ENCODE measurements at regions not wholly inside any gene's neighbourhood (a gene's known extent, or its start where the extent isn't known, plus 50 kb on each side); places are given as distances from the start of the nearest gene placed in this dataset.

DNA sequence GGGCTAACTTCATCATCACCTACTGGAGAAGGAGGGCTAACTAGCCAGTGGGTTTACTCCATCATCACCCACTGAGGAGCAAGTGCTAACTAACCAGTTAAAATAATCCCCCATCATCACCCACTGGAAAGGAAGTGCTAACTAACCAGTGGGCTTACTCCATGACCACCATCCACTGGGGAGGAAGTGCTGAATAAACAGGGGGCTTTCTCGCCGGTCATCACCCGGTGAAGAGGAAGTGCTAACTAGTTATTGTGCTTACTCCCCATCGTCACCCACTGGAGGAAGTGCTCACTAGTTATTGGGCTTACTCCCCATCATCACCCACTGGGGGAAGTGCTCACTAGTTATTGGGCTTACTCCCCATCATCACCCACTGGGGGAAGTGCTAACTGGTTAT lies 124.4 kb upstream of the SALL3 start:
- H3K4me3 ChIP-seq (ENCODE audit: insufficient read depth, low read depth, low read length, poor library complexity, severe bottlenecking): no peak overlapping the region
- H3K27me3 ChIP-seq (replicated peaks; ENCODE audit: control insufficient read depth, insufficient read depth, low read length, poor library complexity, severe bottlenecking): no peaks in the 10 kb centered on the region
- no peaks in the 10 kb centered on the region for H3K36me3 ChIP-seq (ENCODE audit: control insufficient read depth, insufficient read depth, low read length)
- H3K9me3 ChIP-seq (ENCODE audit: control insufficient read depth, low read length): no peaks in the 10 kb centered on the region
- no peak overlapping the region for H3K27ac ChIP-seq (ENCODE audit: insufficient read depth, low read length, poor library complexity, severe bottlenecking)
- H3K4me1 ChIP-seq (ENCODE audit: control insufficient read depth, insufficient read depth, low read length, poor library complexity, severe bottlenecking): no peaks in the 10 kb centered on the region
- DNase-seq: no peak

DNA sequence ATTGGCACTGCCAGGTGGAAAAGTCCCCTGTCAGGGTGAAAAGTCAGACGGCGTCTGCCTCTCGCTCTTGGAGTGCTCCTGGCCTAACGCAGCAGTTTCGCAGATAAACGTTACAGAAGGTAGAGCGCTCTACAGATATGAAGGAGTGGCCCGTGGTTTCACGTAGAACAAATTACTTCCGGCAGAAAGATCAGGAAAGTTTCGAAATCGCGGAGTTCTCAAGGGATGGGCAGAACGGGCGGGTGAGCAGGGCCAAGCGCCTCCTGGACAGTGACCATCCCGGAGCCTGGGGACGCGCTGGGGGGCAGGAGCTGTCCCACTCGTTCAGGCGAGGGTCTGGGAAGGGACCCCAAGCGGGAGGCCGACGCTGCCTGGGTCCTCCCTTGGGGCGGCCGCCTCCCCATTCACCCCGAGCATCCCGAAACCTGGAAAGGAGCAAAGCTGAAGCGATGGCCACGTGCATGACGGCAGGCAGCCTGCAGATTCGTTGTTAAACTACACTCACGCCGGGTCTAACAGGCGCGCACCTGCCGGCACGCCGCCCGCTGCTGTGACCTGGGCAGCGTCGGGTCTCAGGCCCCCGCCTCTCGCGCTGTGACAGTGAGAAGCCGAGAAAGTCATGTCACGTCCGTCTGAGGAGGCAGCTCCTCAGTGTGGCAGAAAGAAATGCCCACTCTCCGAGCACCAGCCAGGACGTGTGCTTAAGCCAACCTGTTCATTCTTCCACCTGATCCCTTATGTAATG lies 122.9 kb upstream of the SALL3 start:
- no peaks in the 10 kb centered on the region for H3K36me3 ChIP-seq (ENCODE audit: control insufficient read depth, insufficient read depth, low read length)

DNA sequence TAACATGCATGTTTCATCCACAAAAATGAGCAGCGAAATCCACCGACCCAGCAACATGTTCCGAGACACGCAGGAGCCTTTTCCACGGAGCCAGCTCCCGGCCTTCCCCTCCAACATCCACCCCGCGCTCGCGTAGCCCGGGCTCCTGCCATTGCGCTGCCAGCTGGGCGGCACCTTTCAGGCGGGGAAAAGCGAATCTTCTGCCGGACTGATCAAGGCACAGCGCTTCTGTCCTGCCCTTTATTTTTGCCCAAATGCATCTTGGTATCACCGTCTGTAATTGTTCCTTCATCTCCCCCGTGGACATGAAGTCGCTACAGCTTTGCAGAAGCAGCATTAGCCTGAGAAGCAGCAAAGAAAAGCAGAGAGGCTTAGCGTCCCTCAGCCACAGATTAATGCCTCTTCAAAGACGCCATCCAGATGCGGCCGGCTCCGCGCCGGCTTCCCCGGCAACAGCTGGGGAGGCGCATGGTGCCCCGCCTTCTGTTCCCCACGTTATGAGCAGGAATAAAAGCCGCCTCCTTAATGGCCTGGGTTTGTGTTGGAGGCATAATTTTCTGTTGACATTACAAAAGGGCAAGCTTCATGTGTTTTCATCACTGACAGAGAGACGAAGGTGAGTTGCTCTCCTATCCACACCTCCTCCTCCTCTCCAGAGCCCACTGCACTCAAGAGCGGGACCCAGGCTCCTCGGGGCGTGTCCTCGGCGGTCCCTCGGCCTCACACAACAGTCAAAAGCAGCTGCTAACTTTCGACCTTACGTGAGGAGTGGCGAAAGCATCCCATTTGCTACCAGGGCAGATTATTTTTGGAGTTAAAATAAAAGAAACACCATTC lies 122.1 kb upstream of the SALL3 start:
- H3K4me3 ChIP-seq (ENCODE audit: insufficient read depth, low read depth, low read length, poor library complexity, severe bottlenecking): no peak overlapping the region
- no peaks in the 10 kb centered on the region for H3K4me1 ChIP-seq (ENCODE audit: control insufficient read depth, insufficient read depth, low read length, poor library complexity, severe bottlenecking)
- peaks cover under 1% of the 10 kb centered on the region for H3K27me3 ChIP-seq (replicated peaks; ENCODE audit: control insufficient read depth, insufficient read depth, low read length, poor library complexity, severe bottlenecking)
- H3K9me3 ChIP-seq (ENCODE audit: control insufficient read depth, low read length): no peaks in the 10 kb centered on the region
- no peaks in the 10 kb centered on the region for H3K36me3 ChIP-seq (ENCODE audit: control insufficient read depth, insufficient read depth, low read length)
- no peak overlapping the region for H3K27ac ChIP-seq (ENCODE audit: insufficient read depth, low read length, poor library complexity, severe bottlenecking)
- DNase-seq: no peak

More for the DNA sequence above, 122.9 kb upstream of the SALL3 start:
- H3K27ac ChIP-seq (ENCODE audit: insufficient read depth, low read length, poor library complexity, severe bottlenecking): no peak overlapping the region
- no peaks in the 10 kb centered on the region for H3K27me3 ChIP-seq (replicated peaks; ENCODE audit: control insufficient read depth, insufficient read depth, low read length, poor library complexity, severe bottlenecking)
- H3K4me1 ChIP-seq (ENCODE audit: control insufficient read depth, insufficient read depth, low read length, poor library complexity, severe bottlenecking): no peaks in the 10 kb centered on the region
- H3K4me3 ChIP-seq (ENCODE audit: insufficient read depth, low read depth, low read length, poor library complexity, severe bottlenecking): no peak overlapping the region
- DNase-seq: no peak
- H3K9me3 ChIP-seq (ENCODE audit: control insufficient read depth, low read length): no peaks in the 10 kb centered on the region

DNA sequence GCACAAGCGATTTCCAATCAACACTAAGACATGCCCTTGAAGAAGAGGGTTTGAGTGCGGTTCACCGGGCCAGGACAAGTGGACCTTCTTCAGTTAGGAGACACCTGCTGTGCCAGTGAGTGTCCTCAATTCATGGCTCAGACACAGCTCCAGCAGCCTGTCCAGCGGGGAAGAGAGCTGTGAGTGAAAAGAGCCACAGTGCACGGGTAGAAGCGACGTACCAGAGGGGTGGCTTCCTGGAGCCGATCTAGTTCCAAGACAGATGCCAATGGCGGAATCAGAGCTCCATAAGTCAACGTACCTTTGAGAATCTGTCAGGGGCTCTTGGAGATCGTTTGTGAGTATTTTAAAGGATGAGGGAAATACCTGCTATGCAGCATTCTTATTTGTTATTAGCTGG lies 119.9 kb upstream of the SALL3 start:
- H3K9me3 ChIP-seq (ENCODE audit: control insufficient read depth, low read length): no peaks in the 10 kb centered on the region
- no peaks in the 10 kb centered on the region for H3K4me1 ChIP-seq (ENCODE audit: control insufficient read depth, insufficient read depth, low read length, poor library complexity, severe bottlenecking)
- H3K27ac ChIP-seq (ENCODE audit: insufficient read depth, low read length, poor library complexity, severe bottlenecking): no peak overlapping the region
- no peak for DNase-seq
- H3K4me3 ChIP-seq (ENCODE audit: insufficient read depth, low read depth, low read length, poor library complexity, severe bottlenecking): no peak overlapping the region
- H3K36me3 ChIP-seq (ENCODE audit: control insufficient read depth, insufficient read depth, low read length): no peaks in the 10 kb centered on the region
- peaks cover 3% of the 10 kb centered on the region for H3K27me3 ChIP-seq (replicated peaks; ENCODE audit: control insufficient read depth, insufficient read depth, low read length, poor library complexity, severe bottlenecking)

DNA sequence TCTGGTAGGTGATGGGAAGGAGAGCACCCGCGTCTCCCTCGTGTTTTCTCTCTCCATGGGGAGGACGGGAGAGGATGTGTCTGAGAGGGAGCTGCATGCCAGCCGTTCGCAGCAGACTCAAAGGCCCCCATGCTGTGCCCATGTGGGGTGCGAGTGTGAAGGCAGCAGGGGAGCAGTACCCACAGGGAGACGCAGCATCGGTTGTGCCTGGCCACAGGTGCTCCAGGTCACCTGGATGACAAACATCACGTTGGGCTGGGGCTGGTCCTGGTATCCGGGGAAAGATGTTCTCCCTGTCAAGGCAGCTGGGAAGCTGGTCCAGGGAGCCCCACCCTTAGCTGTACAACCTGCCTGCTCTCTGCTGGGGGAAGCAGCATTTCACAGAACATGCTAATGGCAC lies 119.5 kb upstream of the SALL3 start:
- no peak for DNase-seq
- no peaks in the 10 kb centered on the region for H3K9me3 ChIP-seq (ENCODE audit: control insufficient read depth, low read length)
- peaks cover 3% of the 10 kb centered on the region for H3K27me3 ChIP-seq (replicated peaks; ENCODE audit: control insufficient read depth, insufficient read depth, low read length, poor library complexity, severe bottlenecking)
- H3K4me1 ChIP-seq (ENCODE audit: control insufficient read depth, insufficient read depth, low read length, poor library complexity, severe bottlenecking): no peaks in the 10 kb centered on the region
- no peak overlapping the region for H3K27ac ChIP-seq (ENCODE audit: insufficient read depth, low read length, poor library complexity, severe bottlenecking)
- no peak overlapping the region for H3K4me3 ChIP-seq (ENCODE audit: insufficient read depth, low read depth, low read length, poor library complexity, severe bottlenecking)
- H3K36me3 ChIP-seq (ENCODE audit: control insufficient read depth, insufficient read depth, low read length): no peaks in the 10 kb centered on the region

DNA sequence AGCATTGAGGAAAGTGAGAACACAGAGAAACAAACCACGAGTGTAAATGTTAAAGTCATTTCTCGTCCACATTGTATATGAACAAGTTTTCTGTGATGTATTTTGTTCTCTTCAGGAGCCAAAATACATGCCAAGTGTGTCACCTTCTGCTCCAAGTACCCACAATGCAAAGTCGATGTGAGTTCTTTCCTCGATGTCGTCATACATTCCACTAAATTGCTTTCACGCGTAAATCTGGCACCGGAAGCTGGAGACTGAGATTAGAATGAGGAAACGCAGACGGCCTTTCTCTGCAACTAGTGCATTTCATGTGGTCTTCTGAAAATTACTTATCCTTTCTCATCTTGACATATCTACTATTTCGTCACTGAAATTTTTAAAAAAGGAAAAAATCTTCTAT lies 118.5 kb upstream of the SALL3 start:
- H3K4me1 ChIP-seq (ENCODE audit: control insufficient read depth, insufficient read depth, low read length, poor library complexity, severe bottlenecking): no peaks in the 10 kb centered on the region
- no peak for DNase-seq
- no peak overlapping the region for H3K27ac ChIP-seq (ENCODE audit: insufficient read depth, low read length, poor library complexity, severe bottlenecking)
- H3K9me3 ChIP-seq (ENCODE audit: control insufficient read depth, low read length): no peaks in the 10 kb centered on the region
- no peaks in the 10 kb centered on the region for H3K36me3 ChIP-seq (ENCODE audit: control insufficient read depth, insufficient read depth, low read length)
- no peak overlapping the region for H3K4me3 ChIP-seq (ENCODE audit: insufficient read depth, low read depth, low read length, poor library complexity, severe bottlenecking)
- peaks cover 3% of the 10 kb centered on the region for H3K27me3 ChIP-seq (replicated peaks; ENCODE audit: control insufficient read depth, insufficient read depth, low read length, poor library complexity, severe bottlenecking)

DNA sequence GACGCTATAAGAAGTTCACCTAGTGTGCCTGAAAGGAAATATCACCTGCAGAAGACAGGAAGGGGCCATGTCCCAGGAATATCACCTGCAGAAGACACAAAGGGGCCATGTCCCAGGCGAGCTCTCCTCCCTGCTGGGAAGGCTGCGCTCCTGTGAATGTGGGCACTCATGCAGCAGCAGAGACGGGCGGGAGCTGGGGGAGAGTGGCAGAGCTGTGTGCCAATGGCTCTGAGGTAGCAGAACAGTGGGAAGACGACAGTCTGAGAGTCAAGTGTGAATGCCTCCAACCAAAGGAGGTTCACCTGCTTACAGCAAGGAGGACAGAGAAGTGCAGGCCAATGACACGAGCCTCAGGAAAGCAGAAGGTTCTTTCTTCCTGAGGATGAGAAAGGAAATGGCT lies 117.9 kb upstream of the SALL3 start:
- Histone ChIP-seq H3K27me3 (replicated peaks; ENCODE audit: control insufficient read depth, insufficient read depth, low read length, poor library complexity, severe bottlenecking) (peaks cover 3% of the 10 kb centered on the region), H3K27ac (ENCODE audit: insufficient read depth, low read length, poor library complexity, severe bottlenecking) (no peak overlapping the region), H3K9me3 (ENCODE audit: control insufficient read depth, low read length) (no peaks in the 10 kb centered on the region), H3K36me3 (ENCODE audit: control insufficient read depth, insufficient read depth, low read length) (no peaks in the 10 kb centered on the region), H3K4me3 (ENCODE audit: insufficient read depth, low read depth, low read length, poor library complexity, severe bottlenecking) (no peak overlapping the region), H3K4me1 (ENCODE audit: control insufficient read depth, insufficient read depth, low read length, poor library complexity, severe bottlenecking) (no peaks in the 10 kb centered on the region)
- DNase-seq: no peak

DNA sequence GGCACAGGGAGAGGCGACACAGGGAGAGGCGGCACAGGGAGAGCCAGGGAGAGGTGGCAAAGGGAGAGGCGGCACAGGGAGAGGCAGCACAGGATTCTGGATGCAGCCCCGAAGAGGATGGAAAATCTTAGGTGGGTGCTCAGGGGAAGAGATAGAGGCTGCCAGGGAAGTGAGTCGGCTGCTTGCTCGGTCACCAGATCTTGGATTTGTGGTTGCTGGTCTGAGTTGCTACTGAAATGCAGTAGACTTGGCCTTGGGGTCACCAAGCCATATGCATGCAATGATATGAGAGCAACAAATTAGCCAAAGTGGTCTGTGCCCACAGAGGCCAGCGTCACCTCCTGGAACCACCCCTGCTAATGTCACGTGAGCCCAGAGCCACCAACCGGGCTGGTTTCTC lies 117.2 kb upstream of the SALL3 start:
- Histone ChIP-seq H3K4me3 (ENCODE audit: insufficient read depth, low read depth, low read length, poor library complexity, severe bottlenecking) (no peak overlapping the region), H3K27ac (ENCODE audit: insufficient read depth, low read length, poor library complexity, severe bottlenecking) (no peak overlapping the region), H3K27me3 (replicated peaks; ENCODE audit: control insufficient read depth, insufficient read depth, low read length, poor library complexity, severe bottlenecking) (peaks cover 3% of the 10 kb centered on the region), H3K4me1 (ENCODE audit: control insufficient read depth, insufficient read depth, low read length, poor library complexity, severe bottlenecking) (no peaks in the 10 kb centered on the region), H3K36me3 (ENCODE audit: control insufficient read depth, insufficient read depth, low read length) (no peaks in the 10 kb centered on the region), H3K9me3 (ENCODE audit: control insufficient read depth, low read length) (no peaks in the 10 kb centered on the region)
- no peak for DNase-seq

DNA sequence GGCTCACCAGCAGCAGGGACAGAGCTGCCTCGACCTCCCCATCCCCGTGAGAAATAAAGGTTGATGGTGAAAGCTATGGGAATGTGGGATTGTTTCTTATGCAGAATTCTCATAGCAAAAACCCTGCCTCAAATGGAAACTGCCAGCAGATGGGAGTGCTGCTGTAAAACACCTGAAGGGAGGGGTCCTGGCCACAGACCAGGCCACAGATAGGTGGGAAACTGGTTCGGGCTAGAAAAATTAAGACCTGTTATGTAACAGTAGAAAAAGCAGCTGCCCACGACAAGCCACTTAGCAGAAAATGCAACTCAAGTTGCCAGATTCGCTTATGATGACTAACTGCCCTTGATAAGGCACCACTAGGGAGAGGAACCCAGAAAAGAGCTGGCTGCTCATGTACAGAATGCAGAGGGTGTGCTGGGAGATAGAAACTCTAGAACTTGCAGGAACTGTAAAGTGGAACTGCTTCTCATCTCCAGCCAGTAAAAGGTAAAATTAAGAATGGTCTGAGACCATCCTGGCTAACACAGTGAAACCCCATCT lies 114.5 kb upstream of the SALL3 start:
- Histone ChIP-seq H3K4me3 (ENCODE audit: insufficient read depth, low read depth, low read length, poor library complexity, severe bottlenecking) (no peak overlapping the region), H3K9me3 (ENCODE audit: control insufficient read depth, low read length) (no peaks in the 10 kb centered on the region), H3K27ac (ENCODE audit: insufficient read depth, low read length, poor library complexity, severe bottlenecking) (no peak overlapping the region), H3K4me1 (ENCODE audit: control insufficient read depth, insufficient read depth, low read length, poor library complexity, severe bottlenecking) (no peaks in the 10 kb centered on the region), H3K36me3 (ENCODE audit: control insufficient read depth, insufficient read depth, low read length) (no peaks in the 10 kb centered on the region), H3K27me3 (replicated peaks; ENCODE audit: control insufficient read depth, insufficient read depth, low read length, poor library complexity, severe bottlenecking) (peaks cover 3% of the 10 kb centered on the region)
- DNase-seq: no peak

DNA sequence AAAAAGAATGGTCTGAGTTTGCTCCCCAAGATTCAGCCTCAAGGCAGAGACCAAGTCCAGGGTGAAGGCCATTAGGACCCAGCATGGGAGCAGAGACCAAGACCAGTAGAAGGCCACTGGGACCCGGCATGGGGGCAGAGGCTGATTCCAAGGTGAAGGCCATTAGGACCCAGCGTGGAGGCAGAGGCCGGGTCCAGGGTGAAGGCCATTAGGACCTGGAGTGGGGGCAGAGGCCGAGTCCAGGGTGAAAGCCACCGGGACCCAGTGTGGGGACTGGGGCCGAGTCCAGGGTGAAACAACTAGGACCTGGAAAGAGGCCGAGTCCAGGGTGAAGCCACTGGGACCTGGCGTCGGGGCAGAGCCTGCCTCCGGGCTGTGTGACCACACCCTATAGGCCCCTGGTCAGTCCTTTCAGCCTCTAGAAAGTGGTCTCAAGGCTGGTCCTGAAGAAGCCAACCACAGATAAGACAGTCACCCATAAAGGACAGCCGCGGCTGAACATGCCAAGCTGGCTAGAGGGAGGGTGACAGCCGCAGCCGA lies 113.8 kb upstream of the SALL3 start:
- peaks cover 3% of the 10 kb centered on the region for H3K27me3 ChIP-seq (replicated peaks; ENCODE audit: control insufficient read depth, insufficient read depth, low read length, poor library complexity, severe bottlenecking)
- no peaks in the 10 kb centered on the region for H3K9me3 ChIP-seq (ENCODE audit: control insufficient read depth, low read length)
- H3K27ac ChIP-seq (ENCODE audit: insufficient read depth, low read length, poor library complexity, severe bottlenecking): no peak overlapping the region
- no peaks in the 10 kb centered on the region for H3K4me1 ChIP-seq (ENCODE audit: control insufficient read depth, insufficient read depth, low read length, poor library complexity, severe bottlenecking)
- DNase-seq: no peak
- H3K36me3 ChIP-seq (ENCODE audit: control insufficient read depth, insufficient read depth, low read length): no peaks in the 10 kb centered on the region
- no peak overlapping the region for H3K4me3 ChIP-seq (ENCODE audit: insufficient read depth, low read depth, low read length, poor library complexity, severe bottlenecking)

All from effector memory CD4-positive, alpha-beta T cell (primary cell).